ENCODE measurements at regions not wholly inside any gene's neighbourhood (a gene's known extent, or its start where the extent isn't known, plus 50 kb on each side); places are given as distances from the start of the nearest gene placed in this dataset.

DNA sequence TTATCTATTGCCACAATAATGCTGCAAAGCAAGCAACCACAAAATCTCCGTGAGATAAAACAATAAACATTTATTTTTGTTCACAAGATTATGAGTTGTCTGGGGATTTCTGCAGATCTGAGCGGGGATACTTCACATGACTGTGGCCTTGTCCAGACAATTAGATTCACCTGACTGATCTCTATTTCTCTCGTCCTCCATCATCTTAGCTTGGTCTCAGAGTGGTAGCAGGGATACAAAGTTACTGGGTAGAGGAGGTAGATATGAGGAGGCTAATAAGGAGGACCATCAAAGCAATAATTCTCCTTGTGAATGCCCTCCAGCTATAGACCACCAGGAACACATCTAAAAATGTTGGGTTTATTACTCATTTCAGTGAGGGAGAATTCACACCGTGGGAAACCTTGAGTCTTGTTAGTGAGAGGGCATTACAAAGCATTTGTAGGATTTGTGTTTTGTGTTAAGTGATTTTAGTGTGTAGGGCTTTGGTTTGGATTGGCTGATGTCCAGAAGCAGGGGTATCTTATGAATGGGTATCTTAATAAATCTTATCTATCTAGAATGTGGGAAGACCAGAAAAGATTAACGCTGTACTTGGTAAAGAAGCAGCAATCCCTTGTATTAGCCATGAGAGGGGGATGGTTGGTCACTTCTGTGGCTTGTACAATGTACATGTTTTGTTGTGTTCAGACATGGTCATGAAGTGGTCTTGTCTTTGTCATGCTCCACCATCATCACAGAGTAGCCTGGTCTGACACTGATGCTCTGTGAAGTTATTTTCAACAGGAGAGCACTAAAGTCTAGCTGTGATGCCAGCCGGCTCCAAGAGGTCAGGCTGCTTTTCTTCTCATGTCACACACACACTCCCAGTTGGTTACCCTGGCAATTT lies 287.6 kb upstream of the STT3B start:
- intact Hi-C loops (cut with DNase I) = no loop called here
- H3K36me3 ChIP-seq = no peaks in the 10 kb centered on the region
- 68 to 95% methylated on average over 6 of the region's 6 CpGs for WGBS, 2 donors

DNA sequence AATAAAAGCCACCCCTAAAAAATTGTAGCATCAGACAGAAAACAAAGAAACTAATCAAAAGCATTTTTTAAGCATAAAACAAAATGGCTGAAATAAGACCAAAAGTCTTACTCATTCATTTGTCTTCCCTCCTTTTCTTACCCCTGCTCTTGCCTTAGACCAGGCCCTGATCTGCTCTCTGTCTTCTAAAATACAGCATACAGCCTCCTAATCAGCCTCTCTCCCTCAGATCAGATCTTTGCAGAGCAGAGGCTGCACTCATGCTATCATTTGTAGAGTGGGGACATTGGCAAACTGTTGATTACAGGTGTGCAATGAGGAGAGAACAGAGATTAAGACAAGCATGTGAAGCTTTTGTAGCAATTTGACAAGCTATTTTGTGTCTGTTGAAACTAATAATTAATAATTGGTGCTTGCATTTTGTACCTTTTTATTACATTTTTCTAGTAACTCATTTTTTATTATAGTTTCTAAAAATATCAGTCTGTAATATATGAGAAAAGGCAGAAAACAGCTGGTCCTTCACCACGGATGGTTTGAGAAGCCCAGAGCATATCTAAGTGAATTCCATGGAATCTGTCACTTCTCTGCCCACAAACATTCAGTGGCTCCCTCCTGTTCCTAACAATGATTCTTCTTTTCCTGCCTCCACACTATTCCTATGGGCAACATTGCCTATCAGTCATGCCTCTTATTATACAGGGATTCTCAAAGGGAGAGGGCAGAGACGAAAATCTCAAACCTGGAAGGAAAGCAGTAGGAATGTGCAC lies 286.2 kb upstream of the STT3B start:
- no peaks in the 10 kb centered on the region for H3K36me3 ChIP-seq
- WGBS, 2 donors = 76 to 90% methylated on average over 2 of the region's 2 CpGs
- intact Hi-C loops (cut with DNase I) = no loop called here
- no peaks in the 10 kb centered on the region for H3K9me3 ChIP-seq
- TF ChIP-seq, protein P1, sequence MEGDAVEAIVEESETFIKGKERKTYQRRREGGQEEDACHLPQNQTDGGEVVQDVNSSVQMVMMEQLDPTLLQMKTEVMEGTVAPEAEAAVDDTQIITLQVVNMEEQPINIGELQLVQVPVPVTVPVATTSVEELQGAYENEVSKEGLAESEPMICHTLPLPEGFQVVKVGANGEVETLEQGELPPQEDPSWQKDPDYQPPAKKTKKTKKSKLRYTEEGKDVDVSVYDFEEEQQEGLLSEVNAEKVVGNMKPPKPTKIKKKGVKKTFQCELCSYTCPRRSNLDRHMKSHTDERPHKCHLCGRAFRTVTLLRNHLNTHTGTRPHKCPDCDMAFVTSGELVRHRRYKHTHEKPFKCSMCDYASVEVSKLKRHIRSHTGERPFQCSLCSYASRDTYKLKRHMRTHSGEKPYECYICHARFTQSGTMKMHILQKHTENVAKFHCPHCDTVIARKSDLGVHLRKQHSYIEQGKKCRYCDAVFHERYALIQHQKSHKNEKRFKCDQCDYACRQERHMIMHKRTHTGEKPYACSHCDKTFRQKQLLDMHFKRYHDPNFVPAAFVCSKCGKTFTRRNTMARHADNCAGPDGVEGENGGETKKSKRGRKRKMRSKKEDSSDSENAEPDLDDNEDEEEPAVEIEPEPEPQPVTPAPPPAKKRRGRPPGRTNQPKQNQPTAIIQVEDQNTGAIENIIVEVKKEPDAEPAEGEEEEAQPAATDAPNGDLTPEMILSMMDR (IDR thresholded peaks at IDR 0.05) = no peak
- TF ChIP-seq POLR2A (IDR thresholded peaks at IDR 0.05) = no peak
- no peak overlapping the region for H3K27ac ChIP-seq
- peaks cover 0 to 17% (median 0%) of the 10 kb centered on the region in 3 donors for H3K4me1 ChIP-seq
- H3K27me3 ChIP-seq = no peaks in the 10 kb centered on the region
- no peak for DNase-seq
- no peak overlapping the region for H3K4me3 ChIP-seq

More for the DNA sequence above, 287.6 kb upstream of the STT3B start:
- H3K9me3 ChIP-seq = no peaks in the 10 kb centered on the region
- no peaks in the 10 kb centered on the region for H3K27me3 ChIP-seq
- H3K27ac ChIP-seq = no peak overlapping the region
- H3K4me1 ChIP-seq = peaks cover 0 to 16% (median 0%) of the 10 kb centered on the region in 3 donors
- DNase-seq = no peak
- TF ChIP-seq, protein P1 (IDR thresholded peaks at IDR 0.05) = no peak
- TF ChIP-seq POLR2A (IDR thresholded peaks at IDR 0.05) = no peak
- no peak overlapping the region for H3K4me3 ChIP-seq

DNA sequence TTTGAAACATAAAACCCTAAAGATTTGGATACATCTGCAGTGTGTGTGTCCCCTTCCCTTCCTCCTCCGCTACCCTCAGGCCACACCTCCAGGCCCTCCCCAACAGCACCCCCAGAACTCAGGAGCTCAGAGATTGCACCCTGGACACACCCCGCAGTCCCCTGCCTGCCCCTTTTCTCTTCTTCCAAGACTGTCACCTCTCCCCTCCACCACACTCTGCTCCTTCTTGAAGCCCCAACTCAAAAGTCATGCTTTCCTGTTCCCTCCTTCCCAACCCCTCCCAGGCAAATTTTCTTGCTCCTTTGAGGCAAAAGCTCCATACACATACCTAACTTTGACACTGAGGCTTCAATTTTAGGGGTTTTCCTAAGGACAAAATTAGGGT lies 285.7 kb upstream of the STT3B start:
- intact Hi-C loops (cut with DNase I) = no loop called here
- no peak for DNase-seq
- Histone ChIP-seq H3K9me3 (no peaks in the 10 kb centered on the region), H3K4me1 (peaks cover 0 to 17% (median 0%) of the 10 kb centered on the region in 3 donors), H3K4me3 (no peak overlapping the region), H3K27ac (no peak overlapping the region), H3K36me3 (no peaks in the 10 kb centered on the region), H3K27me3 (no peaks in the 10 kb centered on the region)
- no peak for TF ChIP-seq POLR2A (IDR thresholded peaks at IDR 0.05)
- TF ChIP-seq, protein P1 (IDR thresholded peaks at IDR 0.05) = no peak
- 93 to 94% methylated on average over 2 of the region's 2 CpGs for WGBS, 2 donors

DNA sequence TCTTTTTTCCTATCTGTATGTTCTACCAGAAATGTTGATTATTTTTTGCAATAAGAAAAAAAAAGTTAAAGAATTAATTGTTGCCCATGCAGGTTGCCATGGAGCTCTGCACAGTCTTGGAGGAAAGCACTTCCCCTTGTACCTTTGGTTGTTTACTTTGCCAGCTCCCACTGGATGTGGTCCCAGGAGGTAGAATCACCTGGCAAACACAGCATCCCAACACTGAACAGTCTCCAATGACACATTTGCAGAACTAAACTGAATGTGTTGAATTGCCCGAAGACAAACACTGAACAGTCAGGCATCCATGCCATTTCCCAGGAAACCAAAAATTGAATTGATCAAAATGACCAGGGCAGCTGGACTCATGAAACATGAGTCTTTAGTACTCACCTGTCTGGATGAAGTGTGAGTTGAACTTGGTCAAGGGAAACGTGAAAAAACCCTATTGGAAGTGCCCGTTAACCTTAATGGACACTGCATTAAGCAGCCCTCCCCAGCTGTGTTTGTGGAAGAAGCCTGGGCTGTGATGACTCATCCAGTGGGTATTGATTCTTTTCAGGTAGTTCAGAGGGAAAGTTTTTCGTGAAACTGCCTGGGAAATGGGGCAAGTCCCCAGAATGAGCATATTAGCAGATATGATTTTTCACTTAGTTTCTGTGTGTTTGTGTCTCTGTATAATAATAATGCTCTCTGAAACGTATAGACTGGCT lies 284.7 kb upstream of the STT3B start:
- Histone ChIP-seq H3K36me3 (no peaks in the 10 kb centered on the region), H3K27me3 (no peaks in the 10 kb centered on the region), H3K27ac (no peak overlapping the region), H3K9me3 (no peaks in the 10 kb centered on the region), H3K4me1 (peaks cover 0 to 17% (median 0%) of the 10 kb centered on the region in 3 donors), H3K4me3 (no peak overlapping the region)
- intact Hi-C loops (cut with DNase I) = no loop called here
- 35 to 46% methylated on average over 5 of the region's 5 CpGs for WGBS, 2 donors
- DNase-seq = no peak
- TF ChIP-seq POLR2A (IDR thresholded peaks at IDR 0.05) = no peak
- TF ChIP-seq, protein P1 (IDR thresholded peaks at IDR 0.05) = no peak

All from esophagus squamous epithelium (tissue), 5 donors.